GM12865 (cell line): ENCODE measurements at regions not wholly inside any gene's neighbourhood (a gene's known extent, or its start where the extent isn't known, plus 50 kb on each side); places are given as distances from the start of the nearest gene placed in this dataset.

Source experiments
- DNase-seq: peaks from one replicate; pipeline ENCODE4 v3.0.0; 2010; ENCODE audit warnings: low read depth
- H3K4me3 ChIP-seq: 2 replicates; pipeline ENCODE4 v1.5.1; 2011; ENCODE audit warnings: mild to moderate bottlenecking, low read depth, low read length, control low read depth
- CTCF ChIP-seq: IDR thresholded peaks from 2 replicates; pipeline ENCODE4 v1.5.1; 2011; ENCODE audit warnings: low read length, control low read depth, low read depth, inconsistent platforms; ENCODE audit not compliant: insufficient read depth; ENCODE audit errors: missing control alignments

- DNase-seq = no peak
- no peak for TF ChIP-seq CTCF
Observed at GRCh38 chr5:21121213-21121612, 1133.2 kb upstream of the CDH18 start.

GRCh38 chr5:21097661-21098060, 1109.7 kb upstream of the CDH18 start:
- DNase-seq = no peak
- TF ChIP-seq CTCF = no peak

More at GRCh38 chr5:21121213-21121612, 1133.2 kb upstream of the CDH18 start:
- H3K4me3 ChIP-seq = no peak overlapping the region

GRCh38 chr5:21094619-21095018, 1106.6 kb upstream of the CDH18 start:
- TF ChIP-seq CTCF = no peak
- no peak overlapping the region for H3K4me3 ChIP-seq
- no peak for DNase-seq

More at GRCh38 chr5:21097661-21098060, 1109.7 kb upstream of the CDH18 start:
- no peak overlapping the region for H3K4me3 ChIP-seq

- no peak for TF ChIP-seq CTCF
- no peak for DNase-seq
- no peak overlapping the region for H3K4me3 ChIP-seq
Observed at GRCh38 chr5:21087766-21088165, 1099.8 kb upstream of the CDH18 start.

- no peak for TF ChIP-seq CTCF
- H3K4me3 ChIP-seq = no peak overlapping the region
- DNase-seq = no peak
Observed at GRCh38 chr5:21085791-21086190, 1097.8 kb upstream of the CDH18 start.

GRCh38 chr5:21071986-21072385, 1084.0 kb upstream of the CDH18 start:
- DNase-seq = no peak
- no peak for TF ChIP-seq CTCF
- no peak overlapping the region for H3K4me3 ChIP-seq

- TF ChIP-seq CTCF = no peak
- no peak overlapping the region for H3K4me3 ChIP-seq
- DNase-seq = no peak
Observed at GRCh38 chr5:21071421-21071820, 1083.4 kb upstream of the CDH18 start.
